ENCODE measurements at regions not wholly inside any gene's neighbourhood (a gene's known extent, or its start where the extent isn't known, plus 50 kb on each side); places are given as distances from the start of the nearest gene placed in this dataset.
"Not testable (repeated sequence)": the region's sequence is repeated elsewhere in the genome, so short reads cannot be mapped to it uniquely, and the experiment has no call there.

GRCh38 chr2:223298329-223298728 lies 246.3 kb downstream of the KCNE4 start:
- DNase-seq: not testable (repeated sequence)

DNA sequence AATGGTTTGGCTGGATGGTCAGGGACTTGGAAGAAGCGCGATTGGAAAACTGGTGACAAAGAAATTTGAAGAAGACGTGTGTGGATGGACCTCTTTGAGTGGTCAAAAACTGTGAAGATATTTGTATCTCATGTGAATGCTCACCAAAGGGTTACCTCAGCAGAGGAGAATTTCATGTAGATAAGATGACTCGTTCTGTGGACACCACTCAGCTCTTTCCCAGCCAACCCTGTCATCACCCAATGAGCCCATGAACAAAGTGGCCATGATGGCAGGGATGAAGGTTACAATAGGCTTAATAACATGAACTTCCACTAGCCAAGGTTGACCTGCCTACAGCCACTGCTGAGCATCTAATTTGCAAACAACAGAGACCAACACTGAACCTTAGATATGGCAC lies 248.3 kb downstream of the KCNE4 start:
- DNase-seq: no peak

DNA sequence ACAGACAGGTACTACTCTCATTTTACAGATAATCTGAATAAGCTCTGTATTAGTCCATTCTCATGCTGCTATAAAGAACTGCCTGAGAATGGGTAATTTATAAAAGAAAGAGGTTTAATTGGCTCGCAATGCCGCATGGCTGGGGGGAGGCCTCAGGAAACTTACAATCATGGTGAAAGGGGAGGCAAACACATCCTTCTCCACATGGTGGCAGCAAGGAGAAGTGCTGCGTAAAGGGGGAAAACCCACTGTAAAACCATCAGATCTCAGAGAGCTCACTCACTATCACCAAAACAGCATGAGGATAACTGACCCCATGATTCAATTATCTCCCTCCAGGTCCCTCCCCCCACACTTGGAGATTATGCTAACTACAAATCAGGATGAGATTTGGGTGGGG lies 254.4 kb downstream of the KCNE4 start:
- no peak for DNase-seq

GRCh38 chr2:223311889-223312680 lies 260.1 kb downstream of the KCNE4 start:
- no peak for DNase-seq

DNA sequence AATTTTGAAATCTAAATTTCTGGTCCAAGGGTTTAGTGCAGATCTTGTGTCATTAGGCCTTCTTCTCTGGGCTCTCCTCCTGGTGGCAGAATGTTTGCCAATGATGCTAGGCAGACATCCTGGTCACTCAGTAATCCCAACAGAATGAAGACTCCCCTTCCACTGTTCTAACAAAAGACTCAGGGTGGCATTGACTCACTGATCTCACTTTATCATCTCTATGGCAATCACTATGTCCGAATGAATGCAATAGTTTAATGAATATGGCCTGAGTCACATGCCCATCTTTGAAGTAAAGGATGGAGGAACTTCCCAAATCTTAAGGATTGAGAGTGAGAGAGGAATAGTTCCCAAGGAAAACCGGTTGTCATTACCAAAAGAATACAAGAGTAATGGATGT lies 261.1 kb downstream of the KCNE4 start:
- no peak for DNase-seq

GRCh38 chr2:223314811-223315210 lies 262.8 kb downstream of the KCNE4 start:
- no peak for DNase-seq

DNA sequence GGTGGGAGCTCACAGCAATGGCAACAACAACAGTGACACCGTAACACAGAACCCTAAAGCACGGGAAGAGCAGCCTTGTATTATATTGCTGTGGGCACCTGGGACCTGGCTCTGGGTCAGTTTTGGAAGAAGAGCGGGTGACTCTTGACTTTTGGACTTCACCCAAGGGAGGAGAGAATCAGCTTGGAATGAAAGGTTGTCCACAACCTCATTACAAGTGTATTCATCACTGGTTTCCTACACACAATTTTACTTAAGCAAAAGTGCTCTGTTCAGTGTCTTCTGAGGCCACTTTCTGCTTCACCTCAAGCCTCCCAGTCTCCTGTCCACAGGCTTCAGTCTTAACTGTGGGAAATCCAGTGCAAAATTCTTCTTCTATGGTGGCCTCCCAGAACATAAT lies 263.8 kb downstream of the KCNE4 start:
- DNase-seq: no peak

DNA sequence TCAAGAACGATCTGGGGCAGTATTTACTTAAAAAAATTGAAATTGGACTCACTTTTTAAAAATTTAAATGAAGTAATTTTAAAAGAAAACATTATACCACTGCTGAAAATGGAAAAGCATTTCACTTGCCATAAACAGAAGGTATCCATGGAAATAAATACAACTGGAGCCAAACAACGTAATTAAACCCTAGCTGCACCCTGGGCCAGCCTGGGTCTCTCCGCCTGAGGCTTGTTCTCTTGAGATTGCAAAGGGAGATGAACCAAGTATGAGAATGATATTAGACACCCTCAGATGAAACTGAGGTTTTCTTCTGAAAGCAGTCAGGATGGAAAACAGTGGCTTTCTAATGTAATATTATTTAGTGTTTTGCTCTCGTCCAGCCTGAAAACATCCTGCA lies 264.4 kb downstream of the KCNE4 start:
- no peak for DNase-seq

DNA sequence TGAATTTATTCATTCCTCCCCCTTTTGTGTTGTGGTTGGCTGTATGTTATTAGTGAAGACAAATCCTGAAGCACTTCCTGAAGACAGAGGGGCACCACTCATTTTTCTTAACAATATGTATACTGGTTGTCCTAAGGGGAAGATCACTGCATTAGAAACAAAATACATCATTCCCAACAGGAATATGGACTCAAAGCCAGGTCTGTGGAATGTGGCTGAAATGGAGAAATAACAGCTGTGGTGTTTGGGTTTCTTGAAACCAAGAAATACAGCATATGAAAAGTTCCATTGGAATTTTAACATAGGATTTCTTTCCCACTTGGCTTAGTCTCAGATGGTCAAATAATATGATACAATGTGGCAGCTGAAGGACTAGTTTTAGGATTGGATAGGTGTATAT lies 267.6 kb downstream of the KCNE4 start:
- DNase-seq: no peak

DNA sequence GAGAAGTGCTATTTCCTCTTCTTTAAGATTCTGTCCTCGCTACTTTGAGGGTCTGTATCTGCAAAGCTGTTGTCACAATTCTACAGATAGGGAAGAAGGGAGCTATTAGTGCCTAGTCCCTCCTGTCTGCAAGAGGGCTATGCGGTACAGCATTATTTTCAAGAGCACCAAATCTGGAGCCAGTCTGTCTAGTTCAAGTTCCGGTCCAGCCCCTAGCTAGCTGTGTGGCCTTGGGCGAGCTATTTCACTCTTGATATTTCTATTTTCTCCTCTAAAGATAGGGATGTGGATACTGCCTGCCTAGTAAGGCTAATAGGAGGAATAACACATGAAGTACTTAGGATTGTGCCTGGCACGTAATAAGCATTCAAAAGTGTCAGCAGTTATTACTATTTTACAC lies 272.4 kb downstream of the KCNE4 start:
- DNase-seq: no peak

GRCh38 chr2:223328578-223328977 lies 273.6 kb downstream of the SCG2 start:
- DNase-seq: no peak

DNA sequence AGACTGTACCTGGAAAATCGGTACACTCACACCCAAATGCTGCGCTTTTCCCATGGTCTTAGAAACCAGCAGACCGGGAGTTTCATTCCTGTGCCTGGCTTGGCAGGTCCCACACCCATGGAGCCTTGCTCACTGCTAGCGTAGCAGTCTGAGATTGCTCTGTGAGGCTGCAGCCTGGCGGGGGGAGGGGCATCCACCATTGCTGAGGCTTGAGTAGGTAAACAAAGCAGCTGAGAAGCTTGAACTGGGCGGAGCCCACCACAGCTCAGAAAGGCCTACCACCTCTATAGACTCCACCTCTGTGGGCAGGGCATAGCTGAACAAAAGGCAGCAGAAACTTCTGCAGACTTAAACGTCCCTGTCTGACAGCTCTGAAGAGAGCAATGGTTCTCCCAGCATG lies 271.4 kb downstream of the SCG2 start:
- DNase-seq: not testable (repeated sequence)

GRCh38 chr2:223338016-223338415 lies 264.1 kb downstream of the SCG2 start:
- DNase-seq: no peak

GRCh38 chr2:223357076-223357475 lies 245.1 kb downstream of the SCG2 start:
- DNase-seq: no peak

DNA sequence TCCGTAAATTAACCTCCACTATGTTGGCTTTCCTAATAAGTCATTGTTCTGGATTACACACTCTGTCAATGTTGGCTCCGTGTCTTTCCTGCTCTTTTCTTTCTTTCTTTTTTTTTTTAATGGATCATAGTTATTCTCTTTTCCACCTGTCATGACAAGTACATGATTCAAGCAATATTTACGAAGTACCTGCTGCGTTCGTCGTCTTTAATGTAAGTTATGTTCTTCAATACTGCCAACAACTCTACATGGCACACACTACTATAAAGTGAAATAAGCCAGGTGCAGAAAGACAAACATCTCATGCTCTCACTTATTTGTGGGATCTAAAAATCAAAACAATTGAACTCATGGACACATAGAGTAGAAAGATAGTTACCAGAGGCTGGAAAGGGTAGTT lies 239.1 kb downstream of the SCG2 start:
- no peak for DNase-seq

DNA sequence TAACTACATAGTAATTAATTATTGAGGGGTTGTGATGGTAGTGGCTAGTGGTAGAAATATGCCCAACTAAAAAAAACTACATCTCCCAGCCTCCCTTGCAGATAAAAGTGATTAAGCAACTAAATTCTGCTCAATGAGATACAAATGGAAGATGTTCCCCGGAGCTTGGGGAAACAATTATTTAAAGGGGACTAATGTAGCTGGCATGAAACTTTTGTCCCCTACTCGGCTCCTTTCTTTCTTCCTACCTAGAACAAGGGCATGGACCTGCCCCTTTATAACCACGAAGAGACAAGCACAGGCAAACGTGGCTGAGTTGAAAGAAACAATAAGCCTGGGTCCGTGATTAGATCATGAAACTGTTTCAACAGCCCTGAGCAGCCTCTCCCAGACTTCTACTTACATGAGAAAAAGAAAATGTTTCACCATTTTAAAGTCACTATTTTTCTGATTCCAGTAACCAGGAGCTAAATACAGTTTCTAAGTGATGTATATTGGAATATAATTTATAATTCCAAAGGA lies 236.9 kb downstream of the SCG2 start:
- DNase-seq: no peak

GRCh38 chr2:223366566-223366965 lies 235.6 kb downstream of the SCG2 start:
- no peak for DNase-seq

DNA sequence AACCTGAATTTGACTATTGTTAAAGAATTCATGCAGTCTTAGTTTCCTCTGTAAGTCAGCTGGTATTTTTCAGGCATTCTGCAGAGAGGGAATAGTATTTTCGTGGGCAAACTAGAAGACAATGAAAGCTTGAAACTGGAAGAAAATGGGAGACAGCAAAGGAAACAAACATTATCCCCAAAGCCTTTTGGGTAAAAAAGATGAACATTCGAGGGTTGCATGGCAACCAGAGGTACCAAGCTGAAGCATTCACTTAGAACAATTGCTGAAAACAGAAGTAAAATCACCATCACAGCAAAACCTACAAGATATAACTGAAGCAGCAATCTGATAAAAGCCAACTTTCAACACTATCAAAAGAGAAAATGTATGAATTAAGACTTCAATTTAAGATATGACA lies 233.7 kb downstream of the SCG2 start:
- DNase-seq: no peak

GRCh38 chr2:223369889-223370288 lies 232.3 kb downstream of the SCG2 start:
- DNase-seq: no peak

GRCh38 chr2:223383315-223383714 lies 218.8 kb downstream of the SCG2 start:
- DNase-seq: no peak

DNA sequence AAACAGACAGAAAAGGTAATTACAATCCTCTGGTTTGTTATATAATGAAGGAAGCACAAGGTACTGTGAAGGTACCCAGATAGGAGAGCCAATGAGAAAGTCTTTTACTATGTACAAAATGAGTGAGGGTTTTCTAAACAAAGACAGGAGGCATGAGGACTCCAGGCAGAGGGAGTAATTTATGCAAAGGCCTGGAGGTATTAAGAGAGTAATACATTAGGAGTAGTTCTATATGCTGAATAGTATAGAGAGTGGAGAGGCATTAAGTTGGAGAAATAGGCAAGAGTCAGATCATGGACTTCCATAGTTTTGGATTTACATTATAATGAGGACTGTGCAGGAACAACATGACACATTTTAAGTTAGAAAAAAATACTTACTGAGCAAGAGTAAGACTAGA lies 216.0 kb downstream of the SCG2 start:
- no peak for DNase-seq

DNA sequence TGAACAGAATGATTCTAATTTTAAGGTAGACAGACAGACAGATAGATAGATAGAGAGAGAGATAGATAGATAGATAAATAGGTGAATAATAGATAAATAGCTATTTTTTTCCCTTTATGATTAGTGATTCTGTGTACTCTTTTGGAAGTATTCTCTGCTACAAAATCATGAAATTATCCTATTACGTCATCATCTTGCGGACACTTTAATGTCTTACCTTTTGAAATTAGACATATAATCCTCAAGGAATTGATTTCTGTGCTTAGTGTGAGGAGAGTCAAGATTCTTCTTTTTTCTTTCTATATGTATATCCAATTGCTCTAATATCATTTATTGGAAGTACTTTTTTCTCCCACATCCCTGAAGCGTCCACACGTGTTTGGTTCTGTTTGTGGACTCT lies 215.2 kb downstream of the SCG2 start:
- no peak for DNase-seq

GRCh38 chr2:223389624-223390023 lies 212.5 kb downstream of the SCG2 start:
- no peak for DNase-seq

DNA sequence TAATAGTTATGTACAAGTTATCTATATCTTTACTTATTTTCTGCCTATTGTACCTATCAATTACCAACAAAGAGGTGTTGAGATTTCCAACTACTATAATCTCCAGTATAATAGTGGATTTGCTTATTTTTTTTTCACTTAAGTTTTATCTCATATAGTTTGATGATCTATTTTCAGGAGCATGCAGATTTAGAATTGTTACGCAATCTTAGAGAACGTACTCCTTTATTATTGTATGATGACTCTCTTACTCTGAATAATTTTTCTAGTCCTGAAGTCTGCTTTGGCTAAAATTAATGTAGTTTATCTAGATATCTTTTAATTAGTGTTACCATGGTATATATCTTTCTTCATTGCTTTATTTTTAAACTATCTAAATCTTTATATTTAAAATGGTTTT lies 205.2 kb downstream of the SCG2 start:
- DNase-seq: no peak

DNA sequence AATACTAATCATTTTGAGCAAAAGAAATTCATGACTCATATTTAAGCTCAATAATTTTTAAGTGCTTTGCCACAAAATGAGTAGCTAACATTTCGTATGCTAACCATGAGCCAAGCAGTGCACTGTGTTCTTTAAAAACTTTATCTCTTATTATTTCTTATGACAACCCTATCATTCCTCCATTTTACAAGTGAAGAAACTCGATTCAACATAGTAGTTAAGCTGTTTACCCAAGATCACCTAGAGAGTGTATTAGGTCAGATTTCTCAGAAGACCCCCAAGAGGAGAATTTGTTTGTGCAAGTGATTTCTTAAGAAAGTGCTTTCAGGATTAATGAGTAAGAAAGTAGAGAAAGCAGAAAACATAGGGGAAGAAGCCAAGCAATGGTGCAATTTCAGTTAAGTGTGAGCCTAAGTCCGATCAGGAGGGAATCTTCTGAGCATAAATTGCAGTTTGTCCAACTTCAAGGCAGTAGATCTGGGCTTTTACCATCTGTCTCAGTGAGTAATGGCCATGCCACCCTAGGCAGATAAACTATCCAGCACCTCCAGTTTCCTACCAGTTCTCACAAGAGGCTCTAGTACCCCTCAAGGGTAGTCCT lies 202.7 kb downstream of the SCG2 start:
- no peak for DNase-seq
